ENCODE measurements at regions not wholly inside any gene's neighbourhood (a gene's known extent, or its start where the extent isn't known, plus 50 kb on each side); places are given as distances from the start of the nearest gene placed in this dataset.

DNA sequence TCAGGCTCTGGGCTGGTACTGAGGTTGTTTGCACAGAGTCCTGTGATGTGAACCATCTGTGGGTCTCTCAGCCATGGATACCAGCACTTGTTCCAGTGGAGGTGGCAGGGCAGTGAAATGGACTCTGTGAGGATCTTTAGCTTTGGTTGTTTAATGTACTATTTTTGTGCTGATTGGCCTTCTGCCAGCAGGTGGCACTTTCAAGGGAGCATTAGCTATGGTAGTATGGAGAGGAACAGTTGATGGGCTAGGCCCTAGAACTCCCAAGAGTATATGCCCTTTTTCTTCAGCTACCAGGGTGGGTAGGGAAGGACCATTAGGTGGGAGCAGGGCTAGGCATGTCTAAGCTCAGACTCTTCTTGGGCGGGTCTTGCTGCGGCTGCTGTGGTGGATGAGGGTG, 257.0 kb upstream of the GYPC start:
- TF ChIP-seq POLR2A (IDR thresholded peaks at IDR 0.05): no peak
- TF ChIP-seq, protein P1, sequence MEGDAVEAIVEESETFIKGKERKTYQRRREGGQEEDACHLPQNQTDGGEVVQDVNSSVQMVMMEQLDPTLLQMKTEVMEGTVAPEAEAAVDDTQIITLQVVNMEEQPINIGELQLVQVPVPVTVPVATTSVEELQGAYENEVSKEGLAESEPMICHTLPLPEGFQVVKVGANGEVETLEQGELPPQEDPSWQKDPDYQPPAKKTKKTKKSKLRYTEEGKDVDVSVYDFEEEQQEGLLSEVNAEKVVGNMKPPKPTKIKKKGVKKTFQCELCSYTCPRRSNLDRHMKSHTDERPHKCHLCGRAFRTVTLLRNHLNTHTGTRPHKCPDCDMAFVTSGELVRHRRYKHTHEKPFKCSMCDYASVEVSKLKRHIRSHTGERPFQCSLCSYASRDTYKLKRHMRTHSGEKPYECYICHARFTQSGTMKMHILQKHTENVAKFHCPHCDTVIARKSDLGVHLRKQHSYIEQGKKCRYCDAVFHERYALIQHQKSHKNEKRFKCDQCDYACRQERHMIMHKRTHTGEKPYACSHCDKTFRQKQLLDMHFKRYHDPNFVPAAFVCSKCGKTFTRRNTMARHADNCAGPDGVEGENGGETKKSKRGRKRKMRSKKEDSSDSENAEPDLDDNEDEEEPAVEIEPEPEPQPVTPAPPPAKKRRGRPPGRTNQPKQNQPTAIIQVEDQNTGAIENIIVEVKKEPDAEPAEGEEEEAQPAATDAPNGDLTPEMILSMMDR (IDR thresholded peaks at IDR 0.05): no peak

Measured in right lobe of liver (tissue), 4 donors.